GM18505 (cell line): ENCODE measurements at regions not wholly inside any gene's neighbourhood (a gene's known extent, or its start where the extent isn't known, plus 50 kb on each side); places are given as distances from the start of the nearest gene placed in this dataset.

ENCODE experiments used
- ATAC-seq: cut with Tn5 transposase; IDR thresholded peaks from one replicate; pipeline ENCODE4 v1.9.1; 2021; ENCODE audit not compliant: unreplicated experiment
- POLR2A ChIP-seq: IDR thresholded peaks from 4 replicates; pipeline ENCODE4 v1.6.1; 2011; ENCODE audit warnings: borderline replicate concordance; ENCODE audit not compliant: insufficient read depth, insufficient read length; ENCODE audit errors: extremely low read depth

DNA sequence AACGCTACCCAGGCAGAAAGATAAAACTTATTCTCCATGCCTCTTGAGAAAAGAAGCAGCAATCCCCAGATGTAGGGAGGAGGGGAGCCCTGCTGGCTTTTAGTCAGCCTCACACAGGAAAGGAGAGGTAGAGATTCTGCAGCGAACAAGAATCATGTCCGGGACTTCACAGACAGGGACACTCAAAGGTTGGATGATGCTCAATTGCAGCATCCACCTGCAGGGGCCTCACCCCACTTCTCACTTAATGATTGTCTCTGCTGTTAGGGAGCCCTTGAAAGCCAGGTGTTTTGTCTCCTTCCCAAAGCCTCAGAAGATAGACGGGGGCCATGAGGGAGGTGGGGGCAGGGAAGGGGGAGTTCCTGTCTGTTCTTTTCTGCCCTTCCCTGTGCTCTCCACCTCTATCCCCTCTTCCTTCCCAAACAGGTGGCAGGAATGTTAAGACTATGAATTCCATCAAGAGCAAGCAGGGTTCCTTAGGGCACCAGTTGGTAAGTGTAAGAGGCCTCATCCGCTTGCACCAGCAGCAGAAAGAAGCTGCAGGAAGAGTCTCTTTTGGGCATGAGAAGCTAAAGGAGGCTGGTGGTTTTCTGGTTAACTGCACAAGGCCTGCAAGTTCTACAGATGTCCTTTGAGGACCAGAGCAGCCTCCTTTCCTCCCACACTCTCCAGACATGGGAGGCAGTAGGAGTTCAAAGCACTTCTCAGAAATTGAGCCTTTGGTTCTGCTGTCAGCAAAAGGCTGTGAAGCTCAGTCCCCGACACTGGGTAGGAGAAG lies 154.7 kb upstream of the TNP1 start:
- no peak for ATAC-seq
- no peak for TF ChIP-seq POLR2A

DNA sequence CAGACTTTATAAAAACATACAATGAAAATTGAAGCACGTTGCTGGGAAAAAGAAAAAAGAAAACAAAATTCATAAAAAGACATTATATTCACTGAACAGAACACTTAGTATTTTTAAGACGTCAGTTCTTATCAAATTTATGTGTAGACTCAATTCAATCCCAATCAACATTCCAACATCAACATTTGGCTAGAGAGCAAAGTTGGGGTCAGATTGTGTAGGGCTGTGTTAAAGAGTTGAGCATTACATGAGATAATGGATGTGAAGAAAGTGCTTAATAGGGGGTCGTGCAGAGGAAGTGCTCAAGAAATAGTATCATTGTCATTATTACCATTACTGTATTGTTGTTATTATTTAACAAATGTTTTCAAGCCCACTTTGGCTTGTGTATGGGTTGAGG lies 154.1 kb upstream of the TNP1 start:
- ATAC-seq, result no peak
- TF ChIP-seq POLR2A, result no peak

DNA sequence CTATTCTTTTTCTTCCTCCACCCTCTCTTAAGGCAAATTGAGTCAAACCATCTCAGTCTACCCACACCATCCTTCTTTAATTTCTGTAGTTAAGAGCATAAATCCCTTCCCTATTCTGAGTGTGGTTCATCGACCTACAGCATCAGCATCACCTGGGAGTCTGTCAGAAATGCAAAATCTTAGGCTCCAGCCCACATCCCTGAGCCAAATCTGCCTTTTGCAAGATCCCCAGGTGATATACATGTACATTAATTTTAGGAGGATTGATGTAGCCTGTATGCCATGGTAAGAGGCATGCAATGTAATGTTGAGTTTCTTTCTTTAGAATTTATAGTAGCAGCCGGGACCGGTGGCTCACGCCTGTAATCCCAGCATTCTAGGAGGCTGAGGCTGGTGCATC lies 151.7 kb upstream of the TNP1 start:
- ATAC-seq, result no peak
- TF ChIP-seq POLR2A, result no peak

DNA sequence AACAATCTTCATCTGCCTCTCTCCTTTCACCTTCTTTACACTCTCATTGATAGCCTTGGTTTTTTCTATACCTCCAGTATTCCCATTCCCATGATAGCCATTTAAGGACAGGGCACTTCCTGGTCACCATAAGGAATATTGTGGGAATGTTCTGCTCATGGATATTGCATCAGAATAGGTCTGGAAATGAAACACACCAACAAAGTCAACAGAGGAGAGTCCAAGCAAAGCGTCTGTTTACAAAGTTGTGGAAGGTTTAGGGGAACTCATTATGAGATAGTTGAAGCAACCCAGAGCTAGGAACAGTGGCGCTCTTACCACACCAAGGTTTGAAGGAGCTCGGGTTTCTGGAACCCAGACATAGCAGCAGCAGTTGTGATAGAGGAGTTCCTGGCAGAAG lies 150.3 kb upstream of the TNP1 start:
- ATAC-seq, result no peak
- TF ChIP-seq POLR2A, result no peak

DNA sequence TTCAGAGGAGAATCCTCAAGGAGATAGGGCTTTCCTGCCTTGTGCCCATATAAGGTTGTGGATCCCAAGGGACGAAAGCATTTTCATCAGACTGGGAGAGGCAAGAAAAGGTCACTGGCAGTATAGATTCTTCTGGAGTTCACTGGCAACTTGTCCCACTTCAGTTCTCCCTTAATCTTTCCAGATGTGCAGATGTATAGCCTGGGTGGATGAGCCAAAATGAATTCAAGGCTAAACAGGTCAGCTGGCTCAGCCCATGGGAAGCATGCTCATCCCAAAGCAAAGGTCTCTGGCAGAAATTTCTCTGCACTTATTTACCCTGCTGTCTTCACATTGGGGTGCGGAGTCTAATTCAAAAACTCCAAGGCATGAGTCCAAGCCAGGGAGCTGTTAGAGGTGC lies 148.9 kb upstream of the TNP1 start:
- no peak for TF ChIP-seq POLR2A
- no peak for ATAC-seq

DNA sequence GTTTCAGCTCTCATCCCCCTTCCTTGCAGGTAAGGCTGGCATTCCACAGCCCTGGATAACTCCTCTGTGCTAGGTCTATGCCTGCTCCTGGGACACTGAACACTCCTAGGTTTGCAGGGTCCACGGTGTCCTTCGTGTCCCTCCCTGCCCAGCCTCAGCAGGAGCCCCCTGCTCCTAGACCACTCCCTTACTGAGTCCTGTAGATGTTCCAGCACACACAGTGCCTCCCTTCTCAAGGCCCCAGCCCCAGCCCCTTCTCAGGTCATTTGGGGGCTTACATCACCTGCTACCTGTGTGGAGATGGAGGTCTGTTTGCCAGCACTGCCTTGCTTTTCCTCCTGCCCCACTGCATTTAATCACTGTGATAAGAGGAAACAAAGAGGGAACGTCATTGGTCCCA lies 146.4 kb upstream of the TNP1 start:
- no peak for TF ChIP-seq POLR2A
- no peak for ATAC-seq

DNA sequence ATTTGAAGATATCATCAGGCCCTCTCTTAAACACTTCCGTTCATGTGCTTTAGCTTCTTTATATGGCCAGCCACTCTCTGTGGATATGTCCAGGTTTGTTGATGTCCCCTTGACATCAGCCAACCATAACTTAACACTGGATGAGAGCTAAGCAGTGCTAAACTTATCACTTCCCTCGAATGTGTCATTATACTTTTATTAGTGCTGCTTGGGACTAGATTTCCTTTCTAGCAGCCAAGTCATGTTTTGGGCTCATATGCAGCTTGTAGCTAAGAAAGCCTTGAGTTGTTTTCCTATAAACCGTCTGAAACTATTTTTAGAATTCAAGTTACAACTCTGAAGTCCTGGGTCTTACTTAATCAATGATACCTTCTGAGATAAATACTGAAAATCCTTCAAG lies 144.8 kb upstream of the TNP1 start:
- no peak for TF ChIP-seq POLR2A
- no peak for ATAC-seq

DNA sequence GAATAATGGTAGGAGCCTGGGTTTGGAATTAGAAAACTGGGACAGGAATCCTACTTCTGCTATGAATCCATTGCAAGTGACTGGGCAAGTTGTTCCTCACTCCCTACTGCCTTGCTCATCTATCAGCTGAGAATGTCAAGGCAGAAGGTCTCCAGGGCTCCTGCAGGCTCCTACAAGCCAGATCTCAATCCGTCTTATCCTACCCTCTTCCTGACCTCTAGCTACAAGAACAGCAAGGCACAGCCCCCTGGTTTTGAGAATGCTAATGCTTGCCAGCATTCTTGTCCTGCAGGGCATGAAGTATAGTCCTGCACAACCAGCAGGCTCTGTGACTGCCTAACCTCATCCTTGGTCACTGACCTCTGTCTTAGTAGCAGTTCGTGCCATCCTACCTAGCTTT lies 141.9 kb upstream of the TNP1 start:
- ATAC-seq, result no peak

DNA sequence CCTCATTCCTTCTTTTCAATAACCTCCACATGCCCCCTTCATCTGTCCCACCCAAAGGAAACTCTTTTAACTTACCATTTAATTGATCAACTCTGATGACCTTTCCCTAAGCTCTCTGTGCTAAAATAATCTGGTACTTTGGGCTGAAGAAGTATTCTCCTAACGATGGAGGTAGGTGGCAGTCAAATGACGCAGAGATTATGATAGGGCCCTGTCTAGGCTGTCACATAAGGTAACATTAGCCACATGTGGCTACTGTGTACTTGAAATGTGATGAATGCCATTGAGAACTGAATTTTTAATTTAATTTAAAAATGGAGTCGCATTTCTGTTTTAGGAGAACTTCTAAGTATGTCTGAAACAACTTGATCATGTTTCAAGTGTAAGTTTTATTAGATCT lies 140.5 kb upstream of the TNP1 start:
- no peak for ATAC-seq
- TF ChIP-seq POLR2A, result no peak

More for the DNA sequence above, 141.9 kb upstream of the TNP1 start:
- no peak for TF ChIP-seq POLR2A

DNA sequence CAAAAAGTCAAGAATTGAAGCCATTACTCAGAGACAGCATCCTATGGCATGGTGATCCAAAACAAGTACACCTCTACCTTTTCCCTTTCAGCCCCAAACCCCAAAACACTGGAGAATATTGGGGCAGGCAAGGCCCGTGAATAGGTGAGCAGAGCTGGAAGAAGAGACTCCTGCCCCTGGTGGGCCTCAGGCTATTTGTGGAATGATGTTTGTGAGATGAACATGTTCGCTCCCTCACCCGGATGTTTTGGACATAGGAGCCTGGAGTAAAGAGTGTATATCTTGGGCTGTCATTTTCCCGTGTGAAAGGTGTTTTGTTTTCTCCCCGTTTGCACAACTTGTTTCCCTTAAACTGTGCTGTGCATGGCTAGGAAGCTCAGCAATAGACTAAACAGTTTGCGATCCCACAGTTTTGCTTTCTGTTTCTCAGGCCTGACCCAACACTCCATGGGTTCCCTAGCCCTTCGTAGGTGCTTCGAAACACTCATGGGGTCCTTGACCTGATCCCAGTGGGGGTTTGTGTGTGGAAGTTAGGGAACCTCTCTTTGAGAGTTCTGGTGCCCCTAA lies 136.5 kb upstream of the TNP1 start:
- no peak for ATAC-seq
- TF ChIP-seq POLR2A, result no peak

DNA sequence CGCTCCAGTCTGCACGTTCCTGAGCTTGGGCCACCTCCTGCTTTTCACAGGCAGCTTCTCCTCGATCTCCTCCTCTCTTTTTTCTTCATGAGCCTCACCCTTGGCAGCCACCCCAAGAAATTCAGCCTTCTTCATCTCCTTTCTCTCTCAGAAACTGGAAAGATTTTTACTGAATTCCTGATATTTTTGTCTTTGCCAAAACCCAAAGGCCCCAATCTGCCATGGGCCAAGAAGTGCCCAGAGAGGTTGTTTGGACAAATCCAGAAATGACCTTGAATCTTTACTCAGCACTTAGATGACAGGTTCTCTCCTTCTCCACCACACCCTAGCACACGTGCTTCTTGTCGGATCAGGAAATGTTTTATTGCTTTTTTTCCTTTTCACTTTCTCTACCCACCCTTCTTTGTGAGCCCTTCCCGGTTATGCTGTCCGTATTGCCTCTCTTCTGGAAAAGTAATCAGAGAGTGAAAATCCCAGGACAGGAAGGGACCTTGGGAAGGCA lies 134.5 kb upstream of the TNP1 start:
- ATAC-seq, result no peak
- TF ChIP-seq POLR2A, result no peak

DNA sequence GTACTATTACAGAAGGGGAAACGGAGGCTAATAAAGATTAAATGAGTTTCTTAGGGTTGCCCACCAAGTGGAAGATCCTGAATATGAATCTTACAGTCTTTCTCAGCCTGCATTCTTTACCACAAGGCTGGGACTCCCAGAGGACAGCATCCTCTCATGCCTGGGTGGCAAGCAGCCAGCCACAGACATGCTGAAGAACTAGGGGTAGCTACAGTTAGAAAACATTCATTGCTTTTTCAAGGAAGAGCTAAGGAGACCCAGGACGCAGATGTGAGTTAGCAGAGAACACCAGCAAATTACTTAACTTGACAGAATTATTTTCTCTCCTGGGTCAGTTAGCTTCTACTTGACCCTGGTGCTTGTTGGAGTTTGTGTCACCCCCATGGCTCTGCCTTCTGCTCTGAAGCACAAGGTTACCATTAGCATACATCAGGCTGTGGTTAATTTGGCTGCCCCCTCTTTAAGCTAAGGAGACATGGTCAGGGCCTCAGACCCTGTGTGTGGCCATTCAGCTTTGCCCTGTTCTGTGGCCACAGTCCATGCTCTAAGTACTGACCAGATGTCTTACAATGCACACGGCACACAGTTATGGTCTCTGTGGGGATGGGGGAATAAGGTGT lies 132.3 kb upstream of the TNP1 start:
- ATAC-seq, result no peak
- no peak for TF ChIP-seq POLR2A

DNA sequence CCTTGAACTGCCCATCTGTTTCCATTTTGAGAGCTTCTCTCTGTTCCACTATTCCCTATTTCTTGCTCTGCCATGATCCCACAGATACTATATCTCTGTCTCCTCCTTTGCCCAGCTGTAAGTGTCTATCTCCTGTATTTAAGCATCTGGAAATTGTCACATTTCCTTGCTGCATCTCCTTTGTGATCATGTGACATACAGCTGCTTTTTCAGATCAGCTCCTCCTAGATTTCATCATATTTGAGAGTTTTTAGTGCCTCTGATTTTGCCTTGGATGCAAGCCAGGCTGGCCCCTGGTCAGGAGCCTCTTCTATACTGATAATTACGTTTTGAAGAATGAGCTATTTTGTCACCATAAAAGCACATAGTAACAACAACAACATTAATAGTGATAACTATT lies 131.7 kb upstream of the TNP1 start:
- no peak for ATAC-seq
- TF ChIP-seq POLR2A, result no peak
